Thyroid gland (tissue), 4 donors: ENCODE measurements at regions not wholly inside any gene's neighbourhood (a gene's known extent, or its start where the extent isn't known, plus 50 kb on each side); places are given as distances from the start of the nearest gene placed in this dataset.

Experiments used
- DNase-seq, 2 donors: peaks; one replicate each; pipeline ENCODE4 v3.0.0-alpha.2; 2019
- H3K27ac ChIP-seq, 3 donors: fragments of 200-600 bp; sonication (generic); 1 replicate in 2 of 3; 2 replicates in 1 of 3; pipeline ENCODE4 v1.5.1; 2016 to 2019; ENCODE audit warnings: mild to moderate bottlenecking in 1 of 3, moderate library complexity in 1 of 3
- H3K27me3 ChIP-seq: fragments of 200-600 bp; sonication (generic); one replicate; pipeline ENCODE4 v1.5.1; 2019
- H3K36me3 ChIP-seq, 2 donors: fragments of 200-600 bp; sonication (generic); one replicate each; pipeline ENCODE4 v1.5.1; 2016 to 2019
- H3K4me1 ChIP-seq, 2 donors: fragments of 200-600 bp; sonication (generic); one replicate each; pipeline ENCODE4 v1.5.1; 2017 to 2019
- H3K4me3 ChIP-seq, 3 donors: fragments of 200-600 bp; sonication (generic); replicated peaks in 1 of 3; 1 replicate in 2 of 3; 2 replicates in 1 of 3; pipeline ENCODE4 v1.5.1; 2016; ENCODE audit warnings: mild to moderate bottlenecking in 1 of 3
- H3K9me3 ChIP-seq: fragments of 200-600 bp; sonication (generic); one replicate; pipeline ENCODE4 v1.5.1; 2017
- CTCF ChIP-seq, 6 experiments: fragments of 200-600 bp in 3 of 6; fragments of 450-650 bp in 3 of 6; sonication (generic) in 3 of 6; IDR thresholded peaks; one replicate each; pipeline ENCODE4 v1.5.1; 2016 to 2019; ENCODE audit warnings: antibody characterized with exemption in 6 of 6, mild to moderate bottlenecking in 2 of 6, inconsistent platforms in 1 of 6, moderate library complexity in 1 of 6
- POLR2A ChIP-seq, 2 donors: fragments of 450-650 bp; IDR thresholded peaks; one replicate each; pipeline ENCODE4 v1.6.1; 2017; ENCODE audit warnings: antibody characterized with exemption in 2 of 2, mild to moderate bottlenecking in 2 of 2, moderate library complexity in 1 of 2
- WGBS, 2 donors: methylation state at CpG; one replicate each; pipeline ENCODE4 v1.1.5; 2017; 5-methylcytosine and 5-hydroxymethylcytosine counted together
- intact Hi-C: fragments of 100-400 bp; cut with DNase I; formaldehyde crosslinking; loops from one replicate; pipeline ENCODE4 v1.15.1; 2023

- no peaks in the 10 kb centered on the region for H3K9me3 ChIP-seq
- DNase-seq, result no peak
- no peak overlapping the region for H3K4me3 ChIP-seq
- TF ChIP-seq POLR2A (IDR thresholded peaks at IDR 0.05), result no peak
- TF ChIP-seq CTCF (IDR thresholded peaks at IDR 0.05), result no peak
- WGBS, 2 donors, result 85 to 90% methylated on average over 4 of the region's 4 CpGs
- intact Hi-C loops, result no loop called here
- no peaks in the 10 kb centered on the region for H3K27me3 ChIP-seq
- H3K27ac ChIP-seq, result no peak overlapping the region
- no peaks in the 10 kb centered on the region for H3K4me1 ChIP-seq
- no peaks in the 10 kb centered on the region for H3K36me3 ChIP-seq
Measured at GRCh38 chr6:19587238-19587942, 249.8 kb upstream of the ID4 start.

DNA sequence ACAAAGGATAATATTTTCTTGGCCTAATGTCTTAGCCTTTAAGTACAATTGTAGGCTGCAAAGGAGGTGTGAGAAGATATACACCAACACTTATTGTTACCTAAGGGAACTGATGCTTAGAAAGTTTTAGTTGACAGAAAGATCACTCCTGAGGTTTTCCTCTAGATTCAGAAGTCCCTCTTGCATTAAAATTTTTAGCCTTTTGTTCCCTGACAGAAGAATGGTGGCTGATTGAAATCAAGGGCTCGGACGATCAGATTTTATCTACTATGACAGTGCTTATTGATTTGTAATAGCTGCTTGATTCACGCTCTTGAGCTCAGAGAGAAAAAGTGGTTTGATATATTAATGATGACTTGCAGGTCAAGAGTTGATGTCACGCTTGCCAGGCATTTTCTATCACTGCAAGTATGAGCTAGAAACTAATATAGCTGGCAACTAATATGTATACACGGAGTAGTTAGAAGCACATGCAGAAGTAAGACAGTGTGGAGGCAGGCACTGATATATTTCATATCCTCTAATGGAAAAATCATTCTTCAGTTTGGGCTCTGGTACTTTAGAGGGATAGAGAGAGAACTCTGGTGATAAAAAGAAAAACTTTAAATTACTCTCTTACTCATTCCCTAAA is 246.6 kb upstream of the ID4 start:
- TF ChIP-seq POLR2A (IDR thresholded peaks at IDR 0.05), result no peak
- no peak for TF ChIP-seq CTCF (IDR thresholded peaks at IDR 0.05)
- H3K27ac ChIP-seq, result no peak overlapping the region
- H3K9me3 ChIP-seq, result no peaks in the 10 kb centered on the region
- no peaks in the 10 kb centered on the region for H3K36me3 ChIP-seq
- no peak overlapping the region for H3K4me3 ChIP-seq
- DNase-seq, result no peak
- intact Hi-C loops, result no loop called here
- 85 to 88% methylated on average over 5 of the region's 5 CpGs for WGBS, 2 donors
- H3K27me3 ChIP-seq, result no peaks in the 10 kb centered on the region
- no peaks in the 10 kb centered on the region for H3K4me1 ChIP-seq

DNA sequence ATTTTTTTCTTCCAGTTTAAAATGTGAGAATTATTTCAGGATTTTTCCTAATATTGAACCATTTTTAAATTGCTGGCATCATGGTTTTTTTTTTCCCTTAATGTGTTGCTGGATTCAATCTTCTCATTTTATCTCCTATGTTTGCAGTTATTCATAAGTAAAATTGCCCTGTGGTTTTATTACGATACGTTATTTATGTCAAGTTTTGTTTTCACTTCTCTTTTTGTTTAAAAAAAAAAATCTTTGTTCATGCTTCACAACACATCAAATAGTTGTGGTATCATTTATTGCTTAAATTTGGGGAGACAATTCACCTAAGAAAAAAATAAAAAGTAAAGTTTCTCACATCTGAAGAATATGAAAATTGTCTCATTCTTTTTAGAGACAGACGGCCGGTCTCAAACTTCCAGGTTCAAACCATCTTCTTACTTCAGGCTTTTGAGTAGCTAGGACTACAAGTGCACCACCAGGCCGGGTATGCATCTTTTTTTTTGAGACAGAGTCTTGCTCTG is 239.3 kb upstream of the ID4 start:
- Histone ChIP-seq H3K27ac (no peak overlapping the region), H3K9me3 (no peaks in the 10 kb centered on the region), H3K4me3 (no peak overlapping the region), H3K27me3 (no peaks in the 10 kb centered on the region), H3K4me1 (no peaks in the 10 kb centered on the region), H3K36me3 (no peaks in the 10 kb centered on the region)
- intact Hi-C loops, result no loop called here
- no peak for DNase-seq
- WGBS, 2 donors, result 88 to 95% methylated on average over 5 of the region's 5 CpGs
- TF ChIP-seq POLR2A (IDR thresholded peaks at IDR 0.05) (no peak), CTCF (IDR thresholded peaks at IDR 0.05) (no peak)

GRCh38 chr6:19599796-19600464 is 237.2 kb upstream of the ID4 start:
- Histone ChIP-seq H3K4me3 (no peak overlapping the region), H3K36me3 (no peaks in the 10 kb centered on the region), H3K4me1 (no peaks in the 10 kb centered on the region), H3K9me3 (no peaks in the 10 kb centered on the region), H3K27ac (no peak overlapping the region), H3K27me3 (no peaks in the 10 kb centered on the region)
- intact Hi-C loops, result no loop called here
- 85 to 87% methylated on average over 5 of the region's 5 CpGs for WGBS, 2 donors
- TF ChIP-seq CTCF (IDR thresholded peaks at IDR 0.05) (no peak), POLR2A (IDR thresholded peaks at IDR 0.05) (no peak)
- DNase-seq, result no peak
